ENCODE measurements at regions not wholly inside any gene's neighbourhood (a gene's known extent, or its start where the extent isn't known, plus 50 kb on each side); places are given as distances from the start of the nearest gene placed in this dataset.

- TF ChIP-seq CTCF (conservative IDR thresholded peaks at IDR 0.05; ENCODE audit: low read depth, low read length) (no peak), EZH2 (IDR thresholded peaks at IDR 0.05; ENCODE audit: low read length, unreplicated experiment) (no peak), EZH2phosphoT487 (IDR thresholded peaks at IDR 0.05; ENCODE audit: borderline replicate concordance, low read length) (no peak)
Observed at GRCh38 chr2:116489292-116489691, 1325.2 kb upstream of the DDX18 start.

Measured in PC-3 (cell line).